Thoracic aorta (tissue), 2 donors: ENCODE measurements at regions not wholly inside any gene's neighbourhood (a gene's known extent, or its start where the extent isn't known, plus 50 kb on each side); places are given as distances from the start of the nearest gene placed in this dataset.

Experiments
- ATAC-seq: fragments of 150-250 bp; one replicate; pipeline ENCODE4 v1.8.0; 2017; ENCODE audit warnings: low read depth; ENCODE audit not compliant: insufficient number of reproducible peaks, low FRiP score
- DNase-seq: peaks from one replicate; pipeline ENCODE4 v3.0.0-alpha.2; 2020; ENCODE audit warnings: low spot score
- H3K27ac ChIP-seq, 2 donors: fragments of 200-600 bp; sonication (generic); 1 replicate in 1 of 2; 2 replicates in 1 of 2; pipeline ENCODE4 v1.5.1; 2016; ENCODE audit warnings: mild to moderate bottlenecking in 2 of 2, moderate library complexity in 2 of 2
- H3K27me3 ChIP-seq: fragments of 200-600 bp; sonication (generic); replicated peaks from 2 replicates; pipeline ENCODE4 v1.6.0; 2016; ENCODE audit warnings: mild to moderate bottlenecking; ENCODE audit not compliant: insufficient read depth
- H3K36me3 ChIP-seq: fragments of 200-600 bp; sonication (generic); one replicate; pipeline ENCODE4 v1.5.1; 2016
- H3K4me1 ChIP-seq, 2 donors: fragments of 200-600 bp; sonication (generic); 1 replicate in 1 of 2; 2 replicates in 1 of 2; pipeline versions ENCODE4 v1.5.1 to v1.6.0; 2016; ENCODE audit warnings: low read depth in 2 of 2, mild to moderate bottlenecking in 1 of 2; ENCODE audit not compliant: control insufficient read depth in 1 of 2
- H3K4me3 ChIP-seq: fragments of 200-600 bp; sonication (generic); 2 replicates; pipeline ENCODE4 v1.5.1; 2016; ENCODE audit warnings: mild to moderate bottlenecking
- H3K9me3 ChIP-seq: fragments of 200-600 bp; sonication (generic); 2 replicates; pipeline ENCODE4 v1.5.1; 2016
- TF ChIP-seq, protein P1 (sequence below): fragments of 200-600 bp; sonication (generic); IDR thresholded peaks from one replicate; pipeline ENCODE4 v1.5.1; 2019; ENCODE audit warnings: antibody characterized with exemption

DNA sequence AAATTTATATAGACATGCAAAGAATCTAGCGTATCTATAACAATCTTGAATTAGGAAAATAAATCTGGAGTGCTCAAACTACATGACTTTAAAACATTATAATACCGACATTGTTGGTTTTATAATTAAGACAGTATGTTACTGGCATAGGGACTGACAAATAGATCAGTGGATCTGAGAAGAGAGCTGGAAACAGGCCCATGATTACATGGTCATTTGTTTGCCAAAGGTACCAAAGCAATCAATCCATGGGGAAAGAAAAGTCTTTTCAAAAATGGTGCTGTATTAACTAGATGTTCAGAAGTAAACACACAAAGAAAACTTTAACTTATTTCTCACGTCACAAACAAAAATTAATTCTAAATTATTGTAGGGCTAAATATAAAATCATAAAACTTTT, 124.2 kb downstream of the BCL2L11 start:
- Histone ChIP-seq H3K4me1 (peaks cover 0 to 3% of the 10 kb centered on the region in 2 donors), H3K27me3 (no peaks in the 10 kb centered on the region), H3K4me3 (no peak overlapping the region), H3K36me3 (no peaks in the 10 kb centered on the region), H3K9me3 (no peaks in the 10 kb centered on the region), H3K27ac (no peak overlapping the region)
- ATAC-seq (no peak), DNase-seq (no peak)
- TF ChIP-seq, protein P1, sequence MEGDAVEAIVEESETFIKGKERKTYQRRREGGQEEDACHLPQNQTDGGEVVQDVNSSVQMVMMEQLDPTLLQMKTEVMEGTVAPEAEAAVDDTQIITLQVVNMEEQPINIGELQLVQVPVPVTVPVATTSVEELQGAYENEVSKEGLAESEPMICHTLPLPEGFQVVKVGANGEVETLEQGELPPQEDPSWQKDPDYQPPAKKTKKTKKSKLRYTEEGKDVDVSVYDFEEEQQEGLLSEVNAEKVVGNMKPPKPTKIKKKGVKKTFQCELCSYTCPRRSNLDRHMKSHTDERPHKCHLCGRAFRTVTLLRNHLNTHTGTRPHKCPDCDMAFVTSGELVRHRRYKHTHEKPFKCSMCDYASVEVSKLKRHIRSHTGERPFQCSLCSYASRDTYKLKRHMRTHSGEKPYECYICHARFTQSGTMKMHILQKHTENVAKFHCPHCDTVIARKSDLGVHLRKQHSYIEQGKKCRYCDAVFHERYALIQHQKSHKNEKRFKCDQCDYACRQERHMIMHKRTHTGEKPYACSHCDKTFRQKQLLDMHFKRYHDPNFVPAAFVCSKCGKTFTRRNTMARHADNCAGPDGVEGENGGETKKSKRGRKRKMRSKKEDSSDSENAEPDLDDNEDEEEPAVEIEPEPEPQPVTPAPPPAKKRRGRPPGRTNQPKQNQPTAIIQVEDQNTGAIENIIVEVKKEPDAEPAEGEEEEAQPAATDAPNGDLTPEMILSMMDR = no peak

DNA sequence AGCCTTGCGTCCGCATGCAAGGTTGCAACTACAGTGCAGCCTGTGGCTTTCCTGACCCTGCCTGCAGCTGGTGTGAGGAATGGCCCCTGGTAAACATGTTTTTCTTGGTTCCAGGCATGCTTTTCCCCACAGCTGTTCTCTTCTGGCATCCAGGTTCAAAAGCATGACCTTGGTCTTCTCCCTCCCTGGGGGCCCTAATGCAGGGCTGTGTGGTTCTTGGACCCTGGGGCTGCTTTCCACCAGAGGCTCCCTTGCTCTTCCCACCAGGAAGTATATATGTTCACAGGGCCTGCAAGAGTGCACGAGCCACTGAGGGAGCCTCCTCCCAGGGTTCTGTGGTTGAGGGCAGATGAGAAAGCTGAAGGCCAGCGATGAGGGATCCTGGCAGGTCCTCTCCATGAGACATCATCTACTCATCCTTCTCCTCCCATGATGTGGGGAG, 125.9 kb downstream of the BCL2L11 start:
- TF ChIP-seq, protein P1 = no peak
- DNase-seq (no peak), ATAC-seq (no peak)

DNA sequence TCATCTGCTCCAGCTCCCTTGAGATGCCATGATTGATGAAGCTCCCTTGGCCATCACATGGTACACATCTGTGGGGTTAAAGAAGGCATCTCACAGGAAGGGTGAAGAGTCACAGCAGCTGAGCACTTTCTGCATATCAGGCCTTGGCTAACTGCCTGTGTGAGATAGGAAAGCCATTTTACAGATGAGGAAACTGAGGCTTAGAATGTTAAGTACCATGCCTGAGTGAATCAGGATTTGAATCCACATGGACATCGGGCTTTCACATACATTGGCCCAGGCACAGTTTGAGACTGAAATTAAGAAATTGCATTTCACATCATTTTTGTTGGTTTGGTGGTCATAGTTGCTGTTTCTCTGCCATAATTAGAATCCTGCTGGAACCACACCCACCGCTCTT, 126.8 kb downstream of the BCL2L11 start:
- TF ChIP-seq, protein P1 = no peak

More for the DNA sequence above, 125.9 kb downstream of the BCL2L11 start:
- Histone ChIP-seq H3K36me3 (no peaks in the 10 kb centered on the region), H3K27ac (no peak overlapping the region), H3K4me1 (peaks cover 0 to 14% of the 10 kb centered on the region in 2 donors), H3K27me3 (no peaks in the 10 kb centered on the region), H3K4me3 (no peak overlapping the region), H3K9me3 (no peaks in the 10 kb centered on the region)

DNA sequence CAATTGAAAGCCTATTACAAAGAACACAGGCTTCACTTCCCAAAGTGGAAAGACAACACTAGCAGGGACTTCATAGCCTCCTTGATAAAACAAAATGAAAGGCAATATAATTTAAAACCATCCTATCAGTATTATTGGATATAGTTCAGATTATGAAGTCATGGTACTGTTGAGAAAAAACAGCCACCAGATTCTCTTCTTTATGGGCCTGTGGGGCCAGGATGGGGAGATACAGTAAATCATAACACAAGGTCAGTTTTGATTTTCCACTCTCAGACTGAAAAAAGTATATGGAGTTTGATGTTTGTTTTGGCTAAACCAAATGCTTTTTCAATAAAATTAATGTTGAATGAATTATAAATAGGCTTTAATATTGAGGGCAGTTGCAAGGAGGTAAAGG, 129.1 kb downstream of the BCL2L11 start:
- no peaks in the 10 kb centered on the region for H3K36me3 ChIP-seq
- H3K27ac ChIP-seq = no peak overlapping the region
- TF ChIP-seq, protein P1 = no peak
- no peaks in the 10 kb centered on the region for H3K9me3 ChIP-seq
- no peak overlapping the region for H3K4me3 ChIP-seq
- peaks cover 0 to 14% of the 10 kb centered on the region in 2 donors for H3K4me1 ChIP-seq
- no peaks in the 10 kb centered on the region for H3K27me3 ChIP-seq
- no peak for DNase-seq
- ATAC-seq = no peak

More for the DNA sequence above, 126.8 kb downstream of the BCL2L11 start:
- Histone ChIP-seq H3K9me3 (no peaks in the 10 kb centered on the region), H3K4me3 (no peak overlapping the region), H3K27me3 (no peaks in the 10 kb centered on the region), H3K4me1 (peaks cover 0 to 14% of the 10 kb centered on the region in 2 donors), H3K27ac (no peak overlapping the region), H3K36me3 (no peaks in the 10 kb centered on the region)
- DNase-seq (no peak), ATAC-seq (no peak)

DNA sequence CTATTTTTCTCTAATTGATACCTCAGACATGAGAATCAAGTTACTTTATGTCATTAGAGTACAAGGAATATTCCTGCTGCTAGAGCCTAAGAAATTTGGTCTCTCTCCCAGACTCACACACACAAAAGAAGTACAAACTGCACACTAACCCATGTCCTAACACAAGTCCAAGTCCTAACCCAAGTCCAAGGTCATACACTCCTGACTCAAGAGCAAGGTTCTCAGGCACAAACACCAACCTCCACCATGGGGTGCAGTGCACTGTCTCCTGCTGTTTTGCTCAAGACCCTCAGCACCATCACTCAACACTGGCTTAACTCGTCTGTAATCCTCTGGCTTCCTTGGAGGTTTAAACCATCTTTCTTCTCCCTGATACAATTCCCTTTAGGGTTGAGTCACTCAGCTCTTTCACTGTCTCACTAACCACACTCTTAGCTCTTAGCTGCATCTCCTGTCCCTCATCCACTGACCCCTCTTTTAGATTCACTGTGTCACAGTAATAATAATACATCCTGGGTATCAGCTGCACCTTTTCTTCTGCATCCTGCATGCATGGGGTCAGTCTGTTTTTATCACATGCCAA, 129.8 kb downstream of the BCL2L11 start:
- Histone ChIP-seq H3K27ac (no peak overlapping the region), H3K36me3 (no peaks in the 10 kb centered on the region), H3K4me3 (no peak overlapping the region), H3K27me3 (no peaks in the 10 kb centered on the region), H3K9me3 (no peaks in the 10 kb centered on the region), H3K4me1 (peaks cover 0 to 14% of the 10 kb centered on the region in 2 donors)
- TF ChIP-seq, protein P1 = no peak
- ATAC-seq (no peak), DNase-seq (no peak)
